ENCODE measurements at regions not wholly inside any gene's neighbourhood (a gene's known extent, or its start where the extent isn't known, plus 50 kb on each side); places are given as distances from the start of the nearest gene placed in this dataset.
"Not testable (repeated sequence)": the region's sequence is repeated elsewhere in the genome, so short reads cannot be mapped to it uniquely, and the experiment has no call there.

- no peak for DNase-seq
Measured at GRCh38 chr17:33910200-33910857, 344.8 kb upstream of the CCL2 start.

GRCh38 chr17:33914125-33914524 is 341.0 kb upstream of the CCL2 start:
- DNase-seq = no peak

- DNase-seq = no peak
Measured at GRCh38 chr17:33922971-33923370, 332.1 kb upstream of the CCL2 start.

GRCh38 chr17:33924104-33924503 is 331.0 kb upstream of the CCL2 start:
- DNase-seq = no peak

- DNase-seq = no peak
Measured at GRCh38 chr17:33925649-33926048, 329.4 kb upstream of the CCL2 start.

GRCh38 chr17:33927732-33928133 is 327.4 kb upstream of the CCL2 start:
- DNase-seq = no peak

GRCh38 chr17:33929181-33929724 is 325.8 kb upstream of the CCL2 start:
- no peak for DNase-seq

- not testable (repeated sequence) for DNase-seq
Measured at GRCh38 chr17:33931148-33931814, 323.8 kb upstream of the CCL2 start.

- DNase-seq = no peak
Measured at GRCh38 chr17:33932996-33933395, 322.1 kb upstream of the CCL2 start.

- DNase-seq = no peak
Measured at GRCh38 chr17:33933576-33933975, 321.5 kb upstream of the CCL2 start.

GRCh38 chr17:33934696-33935095 is 320.4 kb upstream of the CCL2 start:
- DNase-seq = no peak

GRCh38 chr17:33935822-33936221 is 319.3 kb upstream of the CCL2 start:
- no peak for DNase-seq

GRCh38 chr17:33936764-33937163 is 318.3 kb upstream of the CCL2 start:
- DNase-seq = no peak

GRCh38 chr17:33939959-33940358 is 315.1 kb upstream of the CCL2 start:
- DNase-seq = no peak

GRCh38 chr17:33940769-33941370 is 314.2 kb upstream of the CCL2 start:
- no peak for DNase-seq

- no peak for DNase-seq
Measured at GRCh38 chr17:33941744-33942143, 313.3 kb upstream of the CCL2 start.

GRCh38 chr17:33942414-33942813 is 312.7 kb upstream of the CCL2 start:
- no peak for DNase-seq

- DNase-seq = no peak
Measured at GRCh38 chr17:33944412-33944811, 310.7 kb upstream of the CCL2 start.

- DNase-seq = no peak
Measured at GRCh38 chr17:33944826-33945225, 310.3 kb upstream of the CCL2 start.

- no peak for DNase-seq
Measured at GRCh38 chr17:33945646-33946546, 309.2 kb upstream of the CCL2 start.

GRCh38 chr17:33947762-33948161 is 307.3 kb upstream of the CCL2 start:
- no peak for DNase-seq

GRCh38 chr17:33948309-33948708 is 306.8 kb upstream of the CCL2 start:
- no peak for DNase-seq

- DNase-seq = no peak
Measured at GRCh38 chr17:33949100-33949499, 306.0 kb upstream of the CCL2 start.

Data from stimulated activated CD4-positive, alpha-beta T cell treated with anti-CD3 and anti-CD28 coated beads, Interleukin-2, amount 100 ng/mL, for 48 hours (primary cell).